ENCODE measurements at regions not wholly inside any gene's neighbourhood (a gene's known extent, or its start where the extent isn't known, plus 50 kb on each side); places are given as distances from the start of the nearest gene placed in this dataset.

- no peaks in the 10 kb centered on the region for H3K36me3 ChIP-seq
- TF ChIP-seq EP300 (IDR thresholded peaks at IDR 0.05) (no peak), POLR2A (IDR thresholded peaks at IDR 0.05) (no peak), CTCF (IDR thresholded peaks at IDR 0.05) (no peak)
- H3K4me3 ChIP-seq = no peak overlapping the region
- no peaks in the 10 kb centered on the region for H3K4me1 ChIP-seq
- H3K27ac ChIP-seq = no peak overlapping the region
- 84 to 87% methylated on average over 5 of the region's 5 CpGs for WGBS, 2 donors
- DNase-seq (ENCODE audit: low spot score in 2 of 2) = no peak
- H3K27me3 ChIP-seq = no peaks in the 10 kb centered on the region
- no peaks in the 10 kb centered on the region for H3K9me3 ChIP-seq
Measured at GRCh38 chr22:22703715-22704114, 59.3 kb downstream of the GGTLC2 start.

DNA sequence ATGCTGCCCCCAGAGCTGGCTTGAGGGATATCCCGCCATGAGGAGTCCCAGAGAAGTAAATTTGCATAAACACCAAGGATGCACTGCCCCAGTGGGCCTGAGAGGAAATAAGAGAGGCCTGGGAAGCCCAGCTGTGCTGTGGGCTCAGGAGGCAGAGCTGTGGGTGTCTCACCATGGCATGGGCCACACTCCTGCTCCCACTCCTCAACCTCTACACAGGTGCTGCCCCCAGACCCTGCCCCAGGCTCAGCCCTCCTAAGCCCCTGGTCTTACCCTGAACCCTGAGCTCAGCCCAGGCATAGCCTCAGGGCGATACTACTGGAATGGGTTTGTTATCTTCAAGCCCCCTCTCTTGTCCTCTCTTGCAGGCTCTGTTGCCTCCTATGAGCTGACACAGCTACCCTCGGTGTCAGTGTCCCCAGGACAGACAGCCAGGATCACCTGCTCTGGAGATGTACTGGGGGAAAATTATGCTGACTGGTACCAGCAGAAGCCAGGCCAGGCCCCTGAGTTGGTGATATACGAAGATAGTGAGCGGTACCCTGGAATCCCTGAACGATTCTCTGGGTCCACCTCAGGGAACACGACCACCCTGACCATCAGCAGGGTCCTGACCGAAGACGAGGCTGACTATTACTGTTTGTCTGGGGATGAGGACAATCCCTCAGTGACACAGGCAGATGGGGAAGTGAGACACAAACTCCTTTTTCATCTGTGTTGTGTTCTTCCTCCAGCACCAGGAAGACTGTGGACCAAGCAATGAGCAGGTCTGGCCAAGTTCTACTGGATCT is 59.9 kb downstream of the GGTLC2 start:
- Histone ChIP-seq H3K9me3 (no peaks in the 10 kb centered on the region), H3K27me3 (no peaks in the 10 kb centered on the region), H3K27ac (no peak overlapping the region), H3K36me3 (no peaks in the 10 kb centered on the region), H3K4me1 (no peaks in the 10 kb centered on the region), H3K4me3 (no peak overlapping the region)
- DNase-seq (ENCODE audit: low spot score in 2 of 2) = no peak
- TF ChIP-seq CTCF (IDR thresholded peaks at IDR 0.05) (no peak), POLR2A (IDR thresholded peaks at IDR 0.05) (no peak), EP300 (IDR thresholded peaks at IDR 0.05) (no peak)
- 85 to 86% methylated on average over 9 of the region's 9 CpGs for WGBS, 2 donors

DNA sequence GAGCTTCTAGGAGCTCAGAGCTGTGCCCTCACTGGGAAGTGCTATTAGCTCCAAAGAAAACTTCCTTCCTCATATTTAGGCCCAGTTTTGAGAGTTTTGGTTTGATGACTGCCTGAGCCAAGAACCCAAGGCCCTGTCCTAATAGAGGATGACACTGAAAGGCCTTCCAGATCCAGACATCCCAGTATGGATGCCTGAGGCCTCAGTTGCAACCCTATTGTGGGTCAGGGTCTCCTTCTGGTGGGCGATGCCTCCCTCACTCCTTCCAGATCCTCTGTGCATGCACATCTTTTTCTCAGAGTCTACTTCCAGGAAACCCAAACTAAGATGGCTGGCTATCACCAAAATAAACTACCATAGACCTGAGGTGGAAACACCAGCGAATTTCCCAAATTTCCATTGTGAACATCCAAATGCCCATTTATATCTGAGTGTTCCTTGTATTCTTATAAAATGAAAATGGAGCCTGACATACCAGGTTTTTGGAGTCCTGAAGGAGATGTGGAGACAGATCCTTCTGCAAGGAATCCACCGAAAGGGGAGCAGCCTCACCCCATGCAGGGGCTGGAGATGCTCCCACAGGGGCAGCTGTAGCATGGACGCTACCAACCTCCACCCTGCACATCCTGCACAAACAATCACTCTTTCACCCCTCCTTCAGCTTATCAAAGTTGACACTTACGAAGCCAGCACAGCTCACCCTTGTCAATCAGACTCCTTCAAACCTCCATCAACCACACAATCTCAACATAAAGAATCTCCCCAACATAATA is 61.1 kb downstream of the GGTLC2 start:
- Histone ChIP-seq H3K4me1 (no peaks in the 10 kb centered on the region), H3K9me3 (no peaks in the 10 kb centered on the region), H3K27ac (no peak overlapping the region), H3K27me3 (no peaks in the 10 kb centered on the region), H3K4me3 (no peak overlapping the region), H3K36me3 (no peaks in the 10 kb centered on the region)
- no peak for DNase-seq (ENCODE audit: low spot score in 2 of 2)
- TF ChIP-seq EP300 (IDR thresholded peaks at IDR 0.05) (no peak), CTCF (IDR thresholded peaks at IDR 0.05) (no peak), POLR2A (IDR thresholded peaks at IDR 0.05) (no peak)
- WGBS, 2 donors = 81 to 87% methylated on average over 5 of the region's 5 CpGs

DNA sequence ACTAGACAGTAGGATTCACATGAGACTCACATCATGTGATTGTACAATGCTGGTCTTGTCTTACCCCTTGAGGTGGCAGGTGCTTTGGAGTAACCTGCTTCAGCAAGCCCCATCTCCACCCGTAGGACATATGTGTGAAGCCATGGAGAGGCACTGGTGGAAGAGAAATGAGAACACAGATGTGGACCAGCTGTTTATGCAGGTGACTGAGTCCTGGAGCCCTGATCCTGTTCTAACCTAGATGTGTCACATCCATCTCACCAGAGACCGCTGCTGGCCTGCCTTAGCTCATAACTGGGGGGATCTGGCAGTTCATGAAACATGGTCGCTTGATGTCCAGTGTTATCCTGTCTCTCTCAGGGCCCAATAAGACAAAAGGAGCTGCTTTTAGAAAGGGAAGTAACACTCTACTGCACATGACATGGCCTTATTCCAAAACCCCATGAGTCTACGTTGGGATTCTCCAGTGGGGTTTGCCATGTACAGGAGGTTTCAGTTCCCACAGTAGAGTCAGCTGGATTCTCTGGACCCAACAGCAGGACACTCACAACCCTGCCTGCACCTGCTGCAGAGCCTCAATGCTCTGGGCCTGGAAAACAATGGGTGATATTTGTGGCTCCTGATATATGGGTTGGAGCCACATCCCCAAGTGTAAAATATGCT is 62.0 kb downstream of the GGTLC2 start:
- no peaks in the 10 kb centered on the region for H3K27me3 ChIP-seq
- 51 to 54% methylated on average over 4 of the region's 4 CpGs for WGBS, 2 donors
- DNase-seq (ENCODE audit: low spot score in 2 of 2) = no peak
- H3K4me1 ChIP-seq = no peaks in the 10 kb centered on the region
- H3K4me3 ChIP-seq = no peak overlapping the region
- TF ChIP-seq CTCF (IDR thresholded peaks at IDR 0.05) (no peak), POLR2A (IDR thresholded peaks at IDR 0.05) (no peak), EP300 (IDR thresholded peaks at IDR 0.05) (peak in 1 of 2 donors; percentile 19)
- H3K9me3 ChIP-seq = no peaks in the 10 kb centered on the region
- no peaks in the 10 kb centered on the region for H3K36me3 ChIP-seq
- H3K27ac ChIP-seq = no peak overlapping the region
